ENCODE measurements at regions not wholly inside any gene's neighbourhood (a gene's known extent, or its start where the extent isn't known, plus 50 kb on each side); places are given as distances from the start of the nearest gene placed in this dataset.

GRCh38 chr10:42935466-42935865 lies 141.4 kb upstream of the RET start:
- Histone ChIP-seq H3K4me3 (no peak overlapping the region), H3K27me3 (no peaks in the 10 kb centered on the region), H3K9me3 (no peaks in the 10 kb centered on the region), H3K27ac (no peak overlapping the region), H3K36me3 (no peaks in the 10 kb centered on the region), H3K4me1 (peaks cover 12% of the 10 kb centered on the region)
- DNase-seq (ENCODE audit: extremely low spot score in 2 of 2): no peak
- no peak for TF ChIP-seq POLR2AphosphoS5 (IDR thresholded peaks at IDR 0.05; ENCODE audit: insufficient read depth in 1 of 2, low read depth in 1 of 2)
- TF ChIP-seq POLR2A (IDR thresholded peaks at IDR 0.05): no peak
- TF ChIP-seq CTCF (IDR thresholded peaks at IDR 0.05): no peak
- intact Hi-C loops (cut with DNase I): no loop called here

- no peaks in the 10 kb centered on the region for H3K36me3 ChIP-seq
- intact Hi-C loops (cut with DNase I): no loop called here
- no peak overlapping the region for H3K4me3 ChIP-seq
- no peak overlapping the region for H3K27ac ChIP-seq
- no peaks in the 10 kb centered on the region for H3K27me3 ChIP-seq
- no peak for DNase-seq (ENCODE audit: extremely low spot score in 2 of 2)
- no peak for TF ChIP-seq POLR2AphosphoS5 (IDR thresholded peaks at IDR 0.05; ENCODE audit: insufficient read depth in 1 of 2, low read depth in 1 of 2)
- no peaks in the 10 kb centered on the region for H3K9me3 ChIP-seq
- peaks cover 12% of the 10 kb centered on the region for H3K4me1 ChIP-seq
Measured at GRCh38 chr10:42936580-42936979, 140.3 kb upstream of the RET start.

GRCh38 chr10:42937048-42937447 lies 139.8 kb upstream of the RET start:
- DNase-seq (ENCODE audit: extremely low spot score in 2 of 2): no peak
- Histone ChIP-seq H3K27ac (no peak overlapping the region), H3K27me3 (no peaks in the 10 kb centered on the region), H3K36me3 (no peaks in the 10 kb centered on the region), H3K4me1 (peaks cover 12% of the 10 kb centered on the region), H3K9me3 (no peaks in the 10 kb centered on the region), H3K4me3 (no peak overlapping the region)
- intact Hi-C loops (cut with DNase I): no loop called here
- TF ChIP-seq CTCF (IDR thresholded peaks at IDR 0.05) (no peak), POLR2A (IDR thresholded peaks at IDR 0.05) (no peak), POLR2AphosphoS5 (IDR thresholded peaks at IDR 0.05; ENCODE audit: insufficient read depth in 1 of 2, low read depth in 1 of 2) (no peak)

- no peak overlapping the region for H3K4me3 ChIP-seq
- intact Hi-C loops (cut with DNase I): no loop called here
- no peak for DNase-seq (ENCODE audit: extremely low spot score in 2 of 2)
- no peaks in the 10 kb centered on the region for H3K36me3 ChIP-seq
- no peaks in the 10 kb centered on the region for H3K27me3 ChIP-seq
- TF ChIP-seq POLR2AphosphoS5 (IDR thresholded peaks at IDR 0.05; ENCODE audit: insufficient read depth in 1 of 2, low read depth in 1 of 2): no peak
- TF ChIP-seq POLR2A (IDR thresholded peaks at IDR 0.05): no peak
- TF ChIP-seq CTCF (IDR thresholded peaks at IDR 0.05): no peak
- H3K9me3 ChIP-seq: no peaks in the 10 kb centered on the region
- peaks cover 12% of the 10 kb centered on the region for H3K4me1 ChIP-seq
- H3K27ac ChIP-seq: no peak overlapping the region
Measured at GRCh38 chr10:42937649-42938180, 139.2 kb upstream of the RET start.

- Histone ChIP-seq H3K36me3 (no peaks in the 10 kb centered on the region), H3K27ac (no peak overlapping the region), H3K4me3 (no peak overlapping the region), H3K9me3 (no peaks in the 10 kb centered on the region), H3K4me1 (peaks cover 6% of the 10 kb centered on the region), H3K27me3 (no peaks in the 10 kb centered on the region)
- peak in 1 of 2 donors; percentile 91 for DNase-seq (ENCODE audit: extremely low spot score in 2 of 2)
- intact Hi-C loops (cut with DNase I): no loop called here
- TF ChIP-seq CTCF (IDR thresholded peaks at IDR 0.05) (no peak), POLR2A (IDR thresholded peaks at IDR 0.05) (no peak), POLR2AphosphoS5 (IDR thresholded peaks at IDR 0.05; ENCODE audit: insufficient read depth in 1 of 2, low read depth in 1 of 2) (no peak)
Measured at GRCh38 chr10:42938351-42938750, 138.5 kb upstream of the RET start.

Measured in vagina (tissue), 2 donors.